ENCODE measurements at regions not wholly inside any gene's neighbourhood (a gene's known extent, or its start where the extent isn't known, plus 50 kb on each side); places are given as distances from the start of the nearest gene placed in this dataset.

GRCh38 chr1:181206513-181206912 is 118.0 kb downstream of the IER5 start:
- POLR2A ChIA-PET, result no interaction called here
- CTCF ChIA-PET, result interaction anchor here (1.2 kb wide), 1 partner anchor 18 kb away, joined by 3 read pairs; no protein-coding TSS in a partner anchor

GRCh38 chr1:181206979-181207790 is 118.7 kb downstream of the IER5 start:
- ChIA-PET POLR2A (no interaction called here), CTCF (interaction anchor here (1.0 to 1.8 kb wide), 3 partner anchors 12 to 18 kb away, joined by 3 to 4 read pairs (median 3); no protein-coding TSS in a partner anchor)
- DNase-seq (ENCODE audit: extremely low spot score), result no peak
- TF ChIP-seq, protein P1, sequence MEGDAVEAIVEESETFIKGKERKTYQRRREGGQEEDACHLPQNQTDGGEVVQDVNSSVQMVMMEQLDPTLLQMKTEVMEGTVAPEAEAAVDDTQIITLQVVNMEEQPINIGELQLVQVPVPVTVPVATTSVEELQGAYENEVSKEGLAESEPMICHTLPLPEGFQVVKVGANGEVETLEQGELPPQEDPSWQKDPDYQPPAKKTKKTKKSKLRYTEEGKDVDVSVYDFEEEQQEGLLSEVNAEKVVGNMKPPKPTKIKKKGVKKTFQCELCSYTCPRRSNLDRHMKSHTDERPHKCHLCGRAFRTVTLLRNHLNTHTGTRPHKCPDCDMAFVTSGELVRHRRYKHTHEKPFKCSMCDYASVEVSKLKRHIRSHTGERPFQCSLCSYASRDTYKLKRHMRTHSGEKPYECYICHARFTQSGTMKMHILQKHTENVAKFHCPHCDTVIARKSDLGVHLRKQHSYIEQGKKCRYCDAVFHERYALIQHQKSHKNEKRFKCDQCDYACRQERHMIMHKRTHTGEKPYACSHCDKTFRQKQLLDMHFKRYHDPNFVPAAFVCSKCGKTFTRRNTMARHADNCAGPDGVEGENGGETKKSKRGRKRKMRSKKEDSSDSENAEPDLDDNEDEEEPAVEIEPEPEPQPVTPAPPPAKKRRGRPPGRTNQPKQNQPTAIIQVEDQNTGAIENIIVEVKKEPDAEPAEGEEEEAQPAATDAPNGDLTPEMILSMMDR (IDR thresholded peaks at IDR 0.05; ENCODE audit: control extremely low read depth, extremely low read depth, low read depth, missing control alignments), result no peak

More at GRCh38 chr1:181206513-181206912, 118.0 kb downstream of the IER5 start:
- TF ChIP-seq, protein P1 (IDR thresholded peaks at IDR 0.05; ENCODE audit: control extremely low read depth, extremely low read depth, low read depth, missing control alignments), result no peak
- no peak for DNase-seq (ENCODE audit: extremely low spot score)

DNA sequence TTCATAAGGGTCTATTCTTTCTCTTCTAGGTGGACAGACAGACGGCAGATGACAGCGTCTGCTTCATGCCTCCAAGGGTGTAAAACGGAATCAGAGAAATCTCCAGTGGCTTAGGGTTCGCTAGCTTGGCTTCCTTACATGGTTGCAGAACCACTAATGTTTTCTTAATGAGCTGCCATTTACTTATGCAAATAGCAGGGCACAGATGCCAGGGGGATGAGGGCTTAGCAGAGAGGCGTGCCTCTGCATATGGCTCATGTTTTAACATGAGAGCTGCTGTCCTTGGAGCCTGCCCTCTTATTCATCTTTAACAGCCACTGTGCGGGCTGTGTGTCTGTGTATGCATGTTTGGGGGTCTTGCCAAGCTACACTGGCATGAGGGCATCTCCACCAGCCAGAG is 119.6 kb downstream of the IER5 start:
- CTCF ChIA-PET, result interaction anchor here (0.9 to 1.8 kb wide), 3 partner anchors 11 to 20 kb away, joined by 3 to 4 read pairs (median 4); no protein-coding TSS in a partner anchor
- DNase-seq (ENCODE audit: extremely low spot score), result no peak
- POLR2A ChIA-PET, result no interaction called here
- TF ChIP-seq, protein P1 (IDR thresholded peaks at IDR 0.05; ENCODE audit: control extremely low read depth, extremely low read depth, low read depth, missing control alignments), result no peak

- CTCF ChIA-PET, result interaction anchor here (0.9 to 1.8 kb wide), 2 partner anchors 10 to 20 kb away, joined by 4 read pairs; no protein-coding TSS in a partner anchor
- POLR2A ChIA-PET, result no interaction called here
- TF ChIP-seq, protein P1 (IDR thresholded peaks at IDR 0.05; ENCODE audit: control extremely low read depth, extremely low read depth, low read depth, missing control alignments), result no peak
- DNase-seq (ENCODE audit: extremely low spot score), result no peak
Measured at GRCh38 chr1:181208967-181209366, 120.5 kb downstream of the IER5 start.

DNA sequence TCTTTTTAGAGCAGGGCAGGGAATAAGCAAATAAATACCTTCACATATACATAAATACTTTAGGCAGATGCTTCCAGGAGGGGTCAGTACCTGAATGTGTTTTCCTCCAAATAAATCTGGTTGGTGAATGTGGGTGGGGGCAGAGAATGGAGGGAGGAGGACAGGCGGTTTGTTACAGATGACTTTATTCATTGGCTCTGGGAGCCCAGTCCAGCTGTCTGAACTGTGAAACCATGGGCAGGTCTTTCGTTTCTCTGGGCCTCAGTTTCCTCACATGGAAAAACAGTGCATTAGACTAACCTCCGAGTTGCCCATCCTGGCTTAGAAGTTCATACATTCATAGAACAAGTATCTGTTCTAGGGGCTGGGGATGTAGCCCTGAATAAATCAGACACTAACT is 124.6 kb downstream of the IER5 start:
- CTCF ChIA-PET, result no interaction called here
- POLR2A ChIA-PET, result no interaction called here
- TF ChIP-seq, protein P1 (IDR thresholded peaks at IDR 0.05; ENCODE audit: control extremely low read depth, extremely low read depth, low read depth, missing control alignments), result no peak
- no peak for DNase-seq (ENCODE audit: extremely low spot score)

DNA sequence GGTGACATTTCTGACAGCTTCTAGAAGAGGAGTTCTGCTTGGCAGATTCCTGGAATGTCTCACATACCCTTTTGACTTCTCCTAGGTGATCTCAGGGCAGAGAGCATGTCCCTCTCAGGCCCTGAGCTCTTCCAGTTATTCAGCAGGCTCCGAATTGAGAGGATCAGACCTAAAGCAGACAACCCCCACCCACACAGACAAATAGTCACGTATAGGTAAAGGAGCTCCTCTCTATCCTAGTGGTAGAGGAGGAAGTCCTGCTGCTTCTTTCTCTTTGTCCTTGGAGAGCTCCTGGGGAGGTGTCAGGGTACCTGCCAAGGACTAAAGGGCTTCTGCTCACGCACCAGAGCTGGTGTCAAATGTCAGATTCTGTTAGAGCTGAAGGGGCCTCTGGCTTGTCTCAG is 128.1 kb downstream of the IER5 start:
- POLR2A ChIA-PET, result no interaction called here
- CTCF ChIA-PET, result no interaction called here
- TF ChIP-seq, protein P1 (IDR thresholded peaks at IDR 0.05; ENCODE audit: control extremely low read depth, extremely low read depth, low read depth, missing control alignments), result no peak
- no peak for DNase-seq (ENCODE audit: extremely low spot score)
